WTC11 (cell line): ENCODE measurements at regions not wholly inside any gene's neighbourhood (a gene's known extent, or its start where the extent isn't known, plus 50 kb on each side); places are given as distances from the start of the nearest gene placed in this dataset.

ENCODE experiments used
- ATAC-seq: fragments of 200-7000 bp; cut with Tn5 transposase; 2 replicates; pipeline ENCODE4 v1.10.0; 2021; ENCODE audit warnings: mild to moderate bottlenecking, moderate library complexity
- CTCF ChIA-PET: fragments of 300-600 bp; sonication (Branson Sonifier 250); formaldehyde crosslinking; loops from one replicate; lab custom pipeline; 2021; ENCODE audit warnings: antibody characterized with exemption; lab: Charles Lee
- POLR2A ChIA-PET: fragments of 350-600 bp; sonication (Branson Sonifier 250); formaldehyde crosslinking; loops from one replicate; lab custom pipeline; 2021; ENCODE audit warnings: antibody characterized with exemption; lab: Charles Lee
- DNase-seq: peaks from one replicate; pipeline ENCODE4 v3.0.0; 2021; ENCODE audit warnings: low spot score
- H3K27ac Mint-ChIP-seq: 2 replicates; pipeline ENCODE4 v1.8.0; 2021; ENCODE audit warnings: mixed read lengths
- H3K27me3 Mint-ChIP-seq: 2 replicates; pipeline ENCODE4 v1.8.0; 2021; ENCODE audit warnings: low read depth, mild to moderate bottlenecking, moderate library complexity, mixed read lengths
- H3K36me3 Mint-ChIP-seq: 2 replicates; pipeline ENCODE4 v1.8.0; 2021; ENCODE audit warnings: mixed read lengths
- H3K4me1 Mint-ChIP-seq: 2 replicates; pipeline ENCODE4 v1.8.0; 2022; ENCODE audit warnings: mixed read lengths
- H3K4me3 Mint-ChIP-seq: 2 replicates; pipeline ENCODE4 v1.8.0; 2021; ENCODE audit warnings: mild to moderate bottlenecking, moderate library complexity, mixed read lengths
- H3K9me3 Mint-ChIP-seq: 2 replicates; pipeline ENCODE4 v1.8.0; 2021; ENCODE audit warnings: mixed read lengths
- CBFB ChIP-seq: sonication (generic); formaldehyde crosslinking; IDR thresholded peaks from 2 replicates; pipeline ENCODE4 v1.8.1; 2022; ENCODE audit warnings: mild to moderate bottlenecking, low read depth, missing genetic modification reagents
- ETV6 ChIP-seq: sonication (generic); formaldehyde crosslinking; IDR thresholded peaks from 2 replicates; pipeline ENCODE4 v1.8.1; 2022; ENCODE audit warnings: mild to moderate bottlenecking, missing genetic modification reagents
- FOXK1 ChIP-seq: sonication (generic); formaldehyde crosslinking; IDR thresholded peaks from 2 replicates; pipeline ENCODE4 v1.8.0; 2022; ENCODE audit warnings: mild to moderate bottlenecking, moderate library complexity, missing genetic modification reagents
- HMGA2 ChIP-seq: fragments of 250-450 bp; sonication (Bioruptor Pico); IDR thresholded peaks from 2 replicates; pipeline ENCODE4 v1.4.0; 2021; ENCODE audit warnings: mild to moderate bottlenecking, moderate library complexity
- MXD4 ChIP-seq: fragments of 250-450 bp; sonication (Bioruptor Pico); IDR thresholded peaks from 2 replicates; pipeline ENCODE4 v1.8.0; 2021; ENCODE audit warnings: mild to moderate bottlenecking, moderate library complexity, borderline replicate concordance
- NFE2L1 ChIP-seq: sonication (generic); formaldehyde crosslinking; IDR thresholded peaks from 2 replicates; pipeline ENCODE4 v1.8.1; 2023; ENCODE audit warnings: missing genetic modification reagents
- NR2C2 ChIP-seq: sonication (generic); formaldehyde crosslinking; IDR thresholded peaks from 2 replicates; pipeline ENCODE4 v1.8.0; 2022; ENCODE audit warnings: mild to moderate bottlenecking, missing genetic modification reagents
- NR3C1 ChIP-seq: sonication (generic); formaldehyde crosslinking; conservative IDR thresholded peaks from 2 replicates; pipeline ENCODE4 v1.8.1; 2023; ENCODE audit warnings: low read depth, mild to moderate bottlenecking, missing genetic modification reagents
- RELA ChIP-seq: sonication (generic); formaldehyde crosslinking; IDR thresholded peaks from 2 replicates; pipeline ENCODE4 v1.8.1; 2022; ENCODE audit warnings: missing genetic modification reagents, mild to moderate bottlenecking, borderline replicate concordance
- TP53 ChIP-seq: sonication (generic); formaldehyde crosslinking; IDR thresholded peaks from 2 replicates; pipeline ENCODE4 v1.8.1; 2023; ENCODE audit warnings: mild to moderate bottlenecking, missing genetic modification reagents
- ZNF121 ChIP-seq: sonication (generic); formaldehyde crosslinking; IDR thresholded peaks from 2 replicates; pipeline ENCODE4 v1.8.0; 2023; ENCODE audit warnings: missing genetic modification reagents
- ZNF138 ChIP-seq: sonication (generic); formaldehyde crosslinking; conservative IDR thresholded peaks from 2 replicates; pipeline ENCODE4 v1.8.1; 2022; ENCODE audit warnings: mild to moderate bottlenecking, moderate library complexity, missing genetic modification reagents
- ZNF263 ChIP-seq: sonication (generic); formaldehyde crosslinking; IDR thresholded peaks from 2 replicates; pipeline ENCODE4 v1.8.1; 2022; ENCODE audit warnings: low read depth, mild to moderate bottlenecking, moderate library complexity, missing genetic modification reagents
- ZNF396 ChIP-seq: fragments of 250-450 bp; sonication (Bioruptor Pico); IDR thresholded peaks from 2 replicates; pipeline ENCODE4 v1.8.0; 2021; ENCODE audit warnings: mild to moderate bottlenecking, moderate library complexity, borderline replicate concordance
- ZNF416 ChIP-seq: fragments of 250-450 bp; sonication (Bioruptor Pico); IDR thresholded peaks from 2 replicates; pipeline ENCODE4 v1.9.0; 2021; ENCODE audit warnings: mild to moderate bottlenecking, inconsistent platforms
- TF ChIP-seq, protein P1 (sequence below): fragments of 250-450 bp; sonication (Bioruptor Pico); IDR thresholded peaks from 2 replicates; pipeline ENCODE4 v1.9.0; 2021; ENCODE audit warnings: mild to moderate bottlenecking
- TF ChIP-seq, protein P2 (sequence below): sonication (generic); formaldehyde crosslinking; IDR thresholded peaks from 2 replicates; pipeline ENCODE4 v1.8.0; 2023; ENCODE audit warnings: mild to moderate bottlenecking, missing genetic modification reagents
- TF ChIP-seq, protein P3 (sequence below): sonication (generic); formaldehyde crosslinking; IDR thresholded peaks from 2 replicates; pipeline ENCODE4 v1.8.1; 2023; ENCODE audit warnings: mild to moderate bottlenecking, missing genetic modification reagents, moderate library complexity
- TF ChIP-seq, protein P4 (sequence below): sonication (generic); formaldehyde crosslinking; IDR thresholded peaks from 2 replicates; pipeline ENCODE4 v1.8.1; 2022; ENCODE audit warnings: missing genetic modification reagents, borderline replicate concordance
- TF ChIP-seq, protein P5 (sequence below): sonication (generic); formaldehyde crosslinking; IDR thresholded peaks from 2 replicates; pipeline ENCODE4 v1.8.0; 2022; ENCODE audit warnings: mild to moderate bottlenecking, missing genetic modification reagents

DNA sequence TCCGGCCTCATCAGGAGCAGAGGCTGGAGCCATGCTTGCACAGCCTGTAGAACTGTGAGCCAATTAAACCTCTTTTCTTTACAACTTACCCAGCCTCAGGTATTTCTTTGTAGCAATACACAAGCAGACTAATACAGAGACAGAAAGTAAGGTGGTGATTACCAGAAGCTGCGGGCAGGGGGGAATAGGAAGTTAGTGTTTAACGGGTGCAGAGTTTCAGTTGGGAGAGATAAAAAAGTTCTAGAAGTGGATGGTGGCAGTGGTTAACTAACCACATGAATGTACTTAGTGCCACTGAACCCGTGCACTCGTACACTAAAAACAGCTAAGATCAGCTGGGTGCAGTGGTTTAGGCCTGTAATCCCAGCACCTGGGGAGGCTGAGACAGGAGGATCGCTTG, 80.4 kb upstream of the TARDBP start:
- H3K4me1 Mint-ChIP-seq: peaks cover 12% of the 10 kb centered on the region
- no peak overlapping the region for H3K4me3 Mint-ChIP-seq
- ChIA-PET CTCF (no interaction called here), POLR2A (no interaction called here)
- H3K27ac Mint-ChIP-seq: no peak overlapping the region
- H3K36me3 Mint-ChIP-seq: peaks cover 8% of the 10 kb centered on the region
- ATAC-seq: no peak
- H3K9me3 Mint-ChIP-seq: peaks cover 11% of the 10 kb centered on the region
- DNase-seq: no peak
- H3K27me3 Mint-ChIP-seq: no peaks in the 10 kb centered on the region; the same call in 1 of the 2 replicates
- TF ChIP-seq ZNF416 (CRISPR knock-in tag) (no peak), ETV6 (no peak), NR2C2 (no peak), MXD4 (CRISPR knock-in tag) (no peak), ZNF138 (CRISPR knock-in tag) (no peak), ZNF396 (no peak), ZNF263 (CRISPR knock-in tag) (no peak), ZNF121 (CRISPR knock-in tag) (no peak)
- TF ChIP-seq, protein P1, sequence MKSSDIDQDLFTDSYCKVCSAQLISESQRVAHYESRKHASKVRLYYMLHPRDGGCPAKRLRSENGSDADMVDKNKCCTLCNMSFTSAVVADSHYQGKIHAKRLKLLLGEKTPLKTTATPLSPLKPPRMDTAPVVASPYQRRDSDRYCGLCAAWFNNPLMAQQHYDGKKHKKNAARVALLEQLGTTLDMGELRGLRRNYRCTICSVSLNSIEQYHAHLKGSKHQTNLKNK (CRISPR knock-in tag): no peak

DNA sequence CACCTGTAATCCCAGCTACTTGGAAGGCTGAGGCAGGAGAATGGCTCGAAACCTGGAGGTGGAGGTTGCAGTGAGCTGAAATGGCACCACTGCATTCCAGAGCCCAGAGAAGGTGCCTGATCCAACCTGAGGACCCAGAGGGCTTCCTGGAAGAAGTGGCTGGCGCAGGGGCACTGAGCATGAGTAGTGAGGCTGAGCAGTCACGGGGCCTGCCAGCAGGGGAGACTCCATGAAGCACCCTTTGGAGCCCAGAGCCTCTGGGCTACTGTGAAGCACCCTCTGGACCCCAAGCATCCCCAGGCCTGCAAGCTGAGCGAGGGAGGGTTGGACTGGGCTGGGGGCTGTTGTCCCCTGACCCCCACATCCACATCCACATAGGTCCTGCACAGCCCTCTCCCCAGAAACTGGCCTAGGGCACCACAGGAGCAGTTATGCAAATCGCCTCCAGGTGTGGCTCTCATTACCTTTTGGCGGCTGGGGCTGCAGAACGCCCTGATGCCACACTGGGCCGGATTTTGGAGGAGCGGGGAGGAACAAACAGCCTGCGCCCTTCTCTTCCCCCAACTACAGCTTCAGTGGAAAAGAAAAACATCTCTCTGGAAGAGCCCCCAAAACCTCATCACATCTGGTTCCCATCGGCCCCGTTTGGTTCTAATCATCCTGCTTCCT, 78.2 kb upstream of the TARDBP start:
- Mint-ChIP-seq H3K27ac (no peak overlapping the region), H3K4me1 (peaks cover 17% of the 10 kb centered on the region), H3K4me3 (no peak overlapping the region), H3K36me3 (no peaks in the 10 kb centered on the region), H3K27me3 (no peaks in the 10 kb centered on the region; the same call in 1 of the 2 replicates), H3K9me3 (peaks cover under 1% of the 10 kb centered on the region; the same call in 1 of the 2 replicates)
- ChIA-PET CTCF (interaction anchor here (0.6 to 1.3 kb wide), 2 partner anchors 24 to 26 kb away, joined by 3 read pairs; no protein-coding TSS in a partner anchor), POLR2A (no interaction called here)
- no peak for DNase-seq
- ATAC-seq: peak; percentile 61
- TF ChIP-seq ZNF396: no peak
- no peak for TF ChIP-seq TP53 (CRISPR knock-in tag)
- TF ChIP-seq, protein P2, sequence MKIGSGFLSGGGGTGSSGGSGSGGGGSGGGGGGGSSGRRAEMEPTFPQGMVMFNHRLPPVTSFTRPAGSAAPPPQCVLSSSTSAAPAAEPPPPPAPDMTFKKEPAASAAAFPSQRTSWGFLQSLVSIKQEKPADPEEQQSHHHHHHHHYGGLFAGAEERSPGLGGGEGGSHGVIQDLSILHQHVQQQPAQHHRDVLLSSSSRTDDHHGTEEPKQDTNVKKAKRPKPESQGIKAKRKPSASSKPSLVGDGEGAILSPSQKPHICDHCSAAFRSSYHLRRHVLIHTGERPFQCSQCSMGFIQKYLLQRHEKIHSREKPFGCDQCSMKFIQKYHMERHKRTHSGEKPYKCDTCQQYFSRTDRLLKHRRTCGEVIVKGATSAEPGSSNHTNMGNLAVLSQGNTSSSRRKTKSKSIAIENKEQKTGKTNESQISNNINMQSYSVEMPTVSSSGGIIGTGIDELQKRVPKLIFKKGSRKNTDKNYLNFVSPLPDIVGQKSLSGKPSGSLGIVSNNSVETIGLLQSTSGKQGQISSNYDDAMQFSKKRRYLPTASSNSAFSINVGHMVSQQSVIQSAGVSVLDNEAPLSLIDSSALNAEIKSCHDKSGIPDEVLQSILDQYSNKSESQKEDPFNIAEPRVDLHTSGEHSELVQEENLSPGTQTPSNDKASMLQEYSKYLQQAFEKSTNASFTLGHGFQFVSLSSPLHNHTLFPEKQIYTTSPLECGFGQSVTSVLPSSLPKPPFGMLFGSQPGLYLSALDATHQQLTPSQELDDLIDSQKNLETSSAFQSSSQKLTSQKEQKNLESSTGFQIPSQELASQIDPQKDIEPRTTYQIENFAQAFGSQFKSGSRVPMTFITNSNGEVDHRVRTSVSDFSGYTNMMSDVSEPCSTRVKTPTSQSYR: no peak
- TF ChIP-seq CBFB (CRISPR knock-in tag): no peak
- TF ChIP-seq, protein P3, sequence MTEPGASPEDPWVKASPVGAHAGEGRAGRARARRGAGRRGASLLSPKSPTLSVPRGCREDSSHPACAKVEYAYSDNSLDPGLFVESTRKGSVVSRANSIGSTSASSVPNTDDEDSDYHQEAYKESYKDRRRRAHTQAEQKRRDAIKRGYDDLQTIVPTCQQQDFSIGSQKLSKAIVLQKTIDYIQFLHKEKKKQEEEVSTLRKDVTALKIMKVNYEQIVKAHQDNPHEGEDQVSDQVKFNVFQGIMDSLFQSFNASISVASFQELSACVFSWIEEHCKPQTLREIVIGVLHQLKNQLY (CRISPR knock-in tag): no peak
- no peak for TF ChIP-seq FOXK1 (CRISPR knock-in tag)
- TF ChIP-seq, protein P4, sequence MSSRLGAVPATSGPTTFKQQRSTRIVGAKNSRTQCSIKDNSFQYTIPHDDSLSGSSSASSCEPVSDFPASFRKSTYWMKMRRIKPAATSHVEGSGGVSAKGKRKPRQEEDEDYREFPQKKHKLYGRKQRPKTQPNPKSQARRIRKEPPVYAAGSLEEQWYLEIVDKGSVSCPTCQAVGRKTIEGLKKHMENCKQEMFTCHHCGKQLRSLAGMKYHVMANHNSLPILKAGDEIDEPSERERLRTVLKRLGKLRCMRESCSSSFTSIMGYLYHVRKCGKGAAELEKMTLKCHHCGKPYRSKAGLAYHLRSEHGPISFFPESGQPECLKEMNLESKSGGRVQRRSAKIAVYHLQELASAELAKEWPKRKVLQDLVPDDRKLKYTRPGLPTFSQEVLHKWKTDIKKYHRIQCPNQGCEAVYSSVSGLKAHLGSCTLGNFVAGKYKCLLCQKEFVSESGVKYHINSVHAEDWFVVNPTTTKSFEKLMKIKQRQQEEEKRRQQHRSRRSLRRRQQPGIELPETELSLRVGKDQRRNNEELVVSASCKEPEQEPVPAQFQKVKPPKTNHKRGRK (CRISPR knock-in tag): no peak
- TF ChIP-seq, protein P1 (CRISPR knock-in tag): no peak
- TF ChIP-seq RELA: no peak
- TF ChIP-seq, protein P5, sequence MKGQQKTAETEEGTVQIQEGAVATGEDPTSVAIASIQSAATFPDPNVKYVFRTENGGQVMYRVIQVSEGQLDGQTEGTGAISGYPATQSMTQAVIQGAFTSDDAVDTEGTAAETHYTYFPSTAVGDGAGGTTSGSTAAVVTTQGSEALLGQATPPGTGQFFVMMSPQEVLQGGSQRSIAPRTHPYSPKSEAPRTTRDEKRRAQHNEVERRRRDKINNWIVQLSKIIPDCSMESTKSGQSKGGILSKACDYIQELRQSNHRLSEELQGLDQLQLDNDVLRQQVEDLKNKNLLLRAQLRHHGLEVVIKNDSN (CRISPR knock-in tag): no peak
- no peak for TF ChIP-seq NR3C1 (CRISPR knock-in tag)
- no peak for TF ChIP-seq NFE2L1
- TF ChIP-seq HMGA2 (CRISPR knock-in tag): no peak
